GM03348 (cell line): ENCODE measurements at regions not wholly inside any gene's neighbourhood (a gene's known extent, or its start where the extent isn't known, plus 50 kb on each side); places are given as distances from the start of the nearest gene placed in this dataset.
"Not testable (repeated sequence)": the region's sequence is repeated elsewhere in the genome, so short reads cannot be mapped to it uniquely, and the experiment has no call there.

Experiments used
- DNase-seq: peaks from one replicate; pipeline ENCODE4 v3.0.0; 2012; ENCODE audit warnings: low spot score

GRCh38 chr3:176328666-176329065 lies 868.6 kb downstream of the TBL1XR1 start:
- DNase-seq = no peak

GRCh38 chr3:176328198-176328597 lies 869.1 kb downstream of the TBL1XR1 start:
- no peak for DNase-seq

DNA sequence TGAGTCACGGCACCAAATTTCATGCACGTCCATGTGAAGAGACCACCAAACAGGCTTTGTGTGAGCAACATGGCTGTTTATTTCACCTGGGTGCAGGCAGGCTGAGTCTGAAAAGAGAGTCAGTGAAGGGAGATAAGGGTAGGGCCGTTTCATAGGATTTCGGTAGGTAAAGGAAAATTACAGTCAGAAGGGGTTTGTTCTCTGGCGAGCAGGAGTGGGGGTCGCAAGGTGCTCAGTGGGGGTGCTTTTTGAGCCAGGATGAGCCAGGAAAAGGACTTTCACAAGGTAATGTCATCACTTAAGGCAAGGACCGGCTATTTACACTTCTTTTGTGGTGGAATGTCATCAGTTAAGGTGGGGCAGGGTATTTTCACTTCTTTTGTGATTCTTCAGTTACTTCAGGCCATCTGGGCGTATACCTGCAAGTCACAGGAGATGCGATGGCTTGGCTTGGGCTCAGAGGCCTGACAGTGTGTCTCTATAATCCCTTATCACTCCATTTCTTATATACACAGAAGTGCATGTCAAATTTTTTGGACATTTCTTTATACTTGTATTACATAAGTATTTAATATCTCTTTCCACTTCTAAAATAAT lies 870.3 kb downstream of the TBL1XR1 start:
- not testable (repeated sequence) for DNase-seq

DNA sequence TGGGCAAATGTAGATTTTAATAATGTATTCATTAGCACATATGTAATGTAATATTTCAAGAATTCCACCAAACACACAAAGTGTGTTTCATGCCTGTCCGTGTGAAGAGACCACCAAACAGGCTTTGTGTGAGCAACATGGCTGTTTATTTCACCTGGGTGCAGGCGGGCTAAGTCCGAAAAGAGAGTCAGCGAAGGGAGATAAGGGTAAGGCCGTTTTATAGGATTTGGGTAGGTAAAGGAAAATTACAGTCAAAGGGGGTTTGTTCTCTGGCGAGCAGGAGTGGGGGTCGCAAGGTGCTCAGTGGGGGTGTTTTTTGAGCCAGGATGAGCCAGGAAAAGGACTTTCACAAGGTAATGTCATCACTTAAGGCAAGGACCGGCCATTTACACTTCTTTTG lies 875.8 kb downstream of the TBL1XR1 start:
- DNase-seq = not testable (repeated sequence)

DNA sequence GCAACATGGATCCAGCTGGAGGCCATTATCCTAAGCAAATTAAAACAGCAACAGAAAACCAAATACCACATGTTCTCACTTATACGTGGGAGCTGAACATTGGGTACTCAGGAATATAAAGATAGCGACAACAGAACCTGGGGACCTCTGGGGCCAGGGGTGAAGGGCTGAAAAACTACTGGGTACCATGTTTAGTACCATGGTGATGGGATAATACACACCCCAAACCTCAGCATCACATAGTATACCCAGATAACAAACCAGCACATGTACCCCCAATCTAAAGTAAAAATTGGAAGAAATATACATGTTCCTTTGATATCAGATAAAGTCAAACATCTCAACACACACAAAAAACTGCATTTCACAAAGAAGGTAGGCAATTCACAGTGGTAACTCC lies 876.2 kb downstream of the TBL1XR1 start:
- no peak for DNase-seq

DNA sequence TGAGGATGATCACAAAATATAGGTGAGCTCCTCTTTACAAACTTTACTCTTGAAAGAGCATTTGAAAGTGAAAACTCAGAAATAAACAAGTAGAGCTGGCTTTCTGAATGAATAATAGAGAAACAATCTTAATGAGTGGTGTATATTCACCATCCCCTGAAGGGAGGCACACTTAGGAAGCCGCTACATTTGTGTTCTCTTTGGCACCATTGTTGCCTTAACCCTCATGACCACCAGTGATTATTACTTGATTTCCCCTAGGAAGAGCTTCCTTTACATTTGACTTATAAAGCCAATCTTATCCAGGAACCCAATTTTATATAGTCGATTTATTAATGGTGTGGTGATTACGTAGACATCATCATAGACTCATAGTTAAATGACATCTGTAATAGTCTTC lies 883.9 kb downstream of the TBL1XR1 start:
- no peak for DNase-seq

GRCh38 chr3:176310641-176311040 lies 886.6 kb downstream of the TBL1XR1 start:
- no peak for DNase-seq

GRCh38 chr3:176302271-176302670 lies 895.0 kb downstream of the TBL1XR1 start:
- no peak for DNase-seq

DNA sequence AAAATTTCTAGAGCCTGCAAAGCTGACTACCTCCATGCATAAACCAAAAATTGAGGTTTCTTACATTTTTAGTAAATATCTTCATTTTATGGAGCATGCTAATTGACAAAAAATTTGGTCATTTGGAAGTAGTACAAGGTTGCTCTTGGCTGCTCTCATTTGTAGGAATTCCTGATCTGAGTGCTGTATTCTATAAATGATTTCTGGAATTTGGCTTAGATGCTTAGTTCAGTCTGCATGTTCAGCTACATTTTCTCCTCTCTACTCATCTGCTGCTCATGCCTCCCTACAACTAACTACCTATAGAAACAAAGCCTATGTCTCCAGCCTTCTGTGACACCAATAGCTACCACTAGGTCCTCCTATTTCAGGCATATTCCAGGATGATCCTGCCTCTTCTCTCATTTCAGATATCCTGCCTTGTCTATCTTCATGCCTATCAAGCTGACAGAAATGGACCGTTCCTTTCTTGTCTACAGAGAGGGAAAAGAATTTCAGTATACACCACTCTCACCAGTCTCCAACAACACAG lies 901.1 kb downstream of the TBL1XR1 start:
- DNase-seq = peak; percentile 3

- DNase-seq = no peak
Observed at GRCh38 chr3:176293276-176293675, 904.0 kb downstream of the TBL1XR1 start.

- peak; percentile 15 for DNase-seq
Observed at GRCh38 chr3:176286476-176287085, 910.7 kb downstream of the TBL1XR1 start.

DNA sequence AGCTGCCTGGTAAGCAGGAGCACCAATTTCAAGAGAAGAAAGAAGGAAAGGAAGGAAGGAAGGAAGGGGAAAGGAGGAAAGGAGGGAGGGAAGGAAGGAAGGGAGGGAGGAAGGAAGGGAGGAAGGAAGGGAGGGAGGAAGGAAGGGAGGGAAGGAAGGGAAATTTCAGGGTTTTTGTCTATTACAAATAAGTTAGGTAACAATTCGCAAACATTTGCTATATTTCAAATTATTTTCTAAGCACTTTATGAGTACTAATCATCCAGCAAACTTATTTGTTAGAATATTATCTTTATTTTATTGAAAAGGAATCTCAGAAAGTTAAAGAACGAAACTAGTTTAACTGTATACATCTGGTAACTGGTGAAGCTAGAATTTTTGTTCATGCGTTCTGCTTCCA lies 921.7 kb downstream of the TBL1XR1 start:
- DNase-seq = no peak

- no peak for DNase-seq
Observed at GRCh38 chr3:176275113-176275512, 922.2 kb downstream of the TBL1XR1 start.

DNA sequence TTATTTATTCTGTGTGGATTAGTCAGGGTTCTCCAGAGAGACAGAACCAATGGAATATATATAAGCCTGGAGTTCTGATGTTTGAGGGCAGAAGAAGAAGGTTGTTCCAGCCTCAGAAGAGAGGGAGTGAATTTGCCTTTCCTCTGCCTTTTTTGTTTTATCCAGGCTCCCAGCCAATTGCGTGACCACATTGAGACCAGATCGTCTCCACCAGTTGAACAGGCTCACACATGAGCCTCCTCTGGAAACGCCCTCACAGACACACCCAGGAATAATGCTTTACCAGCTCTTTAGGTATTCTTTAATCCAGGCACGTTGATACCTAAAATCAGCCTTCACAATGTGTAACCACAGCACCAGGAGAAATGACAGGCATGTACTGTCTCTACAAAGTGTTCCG lies 923.1 kb downstream of the TBL1XR1 start:
- DNase-seq = no peak

DNA sequence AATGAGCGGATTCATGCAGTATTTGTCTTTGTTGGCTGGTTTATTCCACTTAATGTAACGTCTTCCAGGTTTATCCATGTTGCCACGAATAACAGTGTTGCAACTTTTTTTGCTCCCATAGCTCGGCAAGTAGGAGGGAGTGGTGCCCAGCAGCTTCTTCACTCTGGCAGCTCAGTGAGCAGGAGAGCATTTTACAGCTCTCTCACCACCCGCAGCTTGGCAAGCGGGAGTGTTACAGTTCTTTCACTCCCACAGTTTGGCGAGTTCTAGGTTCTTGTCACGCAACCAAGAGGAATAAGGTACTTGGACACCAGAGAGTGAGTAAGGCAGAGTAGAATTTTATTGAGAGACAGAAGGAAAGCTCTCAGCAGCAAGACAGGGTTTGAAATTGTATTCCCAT lies 935.2 kb downstream of the TBL1XR1 start:
- DNase-seq = no peak

GRCh38 chr3:176247191-176247590 lies 950.1 kb downstream of the TBL1XR1 start:
- no peak for DNase-seq

DNA sequence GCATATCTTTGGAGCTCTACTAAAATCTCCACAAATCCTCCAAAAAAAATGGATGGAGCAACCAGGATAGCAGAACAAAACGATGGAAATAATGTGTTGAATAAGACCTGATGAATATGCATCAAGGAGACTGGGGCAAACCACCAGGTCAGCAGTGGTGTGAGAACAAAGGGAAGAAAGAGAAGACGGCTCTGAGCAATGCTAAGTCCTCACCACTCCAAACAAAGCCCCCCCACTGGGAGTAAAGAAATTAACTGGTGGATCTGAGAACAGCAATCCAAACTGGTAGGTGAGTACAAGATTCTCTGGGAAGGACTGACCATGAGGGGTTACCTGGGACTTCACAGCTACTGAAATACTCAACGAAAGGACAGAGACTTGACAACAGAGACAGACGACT lies 977.3 kb downstream of the TBL1XR1 start:
- DNase-seq = no peak

DNA sequence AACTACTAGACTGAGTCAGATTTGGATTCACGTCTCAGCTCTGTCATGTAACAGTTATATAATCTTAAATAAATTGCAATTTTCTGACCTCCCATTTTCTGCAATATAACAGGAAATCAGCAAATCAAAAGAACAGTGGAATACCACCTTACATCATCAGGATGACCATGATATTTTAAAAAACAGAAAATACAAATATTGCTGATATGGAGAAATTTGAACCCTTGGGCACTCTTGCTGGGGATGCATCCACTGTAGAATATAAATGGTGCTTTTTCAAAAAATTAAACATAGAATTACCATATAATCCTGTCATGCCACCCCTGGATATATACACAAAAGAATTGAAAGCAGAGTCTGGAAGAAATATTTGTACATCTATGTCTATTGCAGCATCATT lies 982.5 kb downstream of the TBL1XR1 start:
- DNase-seq = no peak

DNA sequence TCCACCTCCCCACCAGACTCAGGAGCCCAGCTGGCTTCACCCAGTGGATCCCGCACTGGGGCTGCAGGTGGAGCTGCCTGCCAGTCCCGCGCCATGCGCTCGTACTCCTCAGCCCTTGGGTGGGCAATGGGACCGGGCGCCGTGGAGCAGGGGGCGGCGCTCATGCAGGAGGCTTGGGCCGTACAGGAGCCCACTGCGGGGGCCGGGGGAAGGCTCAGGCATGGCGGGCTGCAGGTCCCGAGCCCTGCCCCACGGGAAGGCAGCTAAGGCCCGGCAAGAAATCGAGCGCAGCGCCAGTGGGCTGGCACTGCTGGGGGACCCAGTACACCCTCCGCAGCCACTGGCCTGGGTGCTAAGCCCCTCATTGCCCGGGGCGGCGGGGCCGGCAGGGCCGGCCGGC lies 984.0 kb downstream of the TBL1XR1 start:
- not testable (repeated sequence) for DNase-seq

GRCh38 chr3:176208915-176209314 lies 988.4 kb downstream of the TBL1XR1 start:
- DNase-seq = no peak

- no peak for DNase-seq
Observed at GRCh38 chr3:176208283-176208682, 989.0 kb downstream of the TBL1XR1 start.

DNA sequence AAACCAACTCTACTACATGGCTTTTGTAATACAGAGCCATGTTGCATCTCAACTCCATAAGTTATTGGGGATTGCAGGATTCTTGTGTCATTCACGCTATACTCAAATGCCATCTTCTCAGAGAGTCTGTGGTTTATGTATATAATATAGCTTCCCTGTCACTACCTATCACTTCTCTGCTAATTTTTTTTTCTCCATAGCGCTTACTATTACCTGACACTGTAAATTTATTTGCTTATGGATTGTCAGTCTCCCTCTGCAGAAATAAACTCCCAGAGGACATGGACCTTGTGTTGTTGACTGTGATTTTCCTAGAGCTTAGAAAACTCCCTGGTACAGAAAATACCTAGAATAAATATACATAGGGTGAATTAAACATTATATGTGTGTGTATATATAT lies 990.5 kb downstream of the TBL1XR1 start:
- DNase-seq = no peak

DNA sequence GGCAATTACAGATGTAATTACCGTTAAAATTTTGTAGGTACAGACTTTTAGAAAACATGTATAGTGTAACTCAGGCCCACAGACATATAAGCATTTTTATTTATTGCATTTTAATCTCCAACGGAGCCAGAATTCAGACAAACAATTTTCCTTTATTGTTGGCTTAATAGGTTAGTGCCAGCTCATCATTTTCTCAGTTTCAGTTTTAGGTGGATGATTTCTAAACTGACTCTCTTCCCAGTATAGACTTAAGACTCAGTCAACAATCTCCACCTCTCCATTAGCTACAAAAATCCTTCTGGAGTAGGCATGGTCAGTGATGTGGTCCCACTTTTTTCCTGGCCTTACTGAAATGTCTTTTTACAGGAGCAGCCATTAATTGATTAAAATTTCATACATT lies 994.6 kb downstream of the TBL1XR1 start:
- DNase-seq = no peak
